OCI-LY3 (cell line): ENCODE measurements at regions not wholly inside any gene's neighbourhood (a gene's known extent, or its start where the extent isn't known, plus 50 kb on each side); places are given as distances from the start of the nearest gene placed in this dataset.
A peak's percentile ranks its signal among the peaks of the same experiment; 100 is the strongest.

Experiments
- H2AFZ ChIP-seq: fragments of 200-600, 300-600 bp; shearing (Covaris generic); 2 replicates; pipeline ENCODE4 v1.6.0; 2014; ENCODE audit warnings: antibody characterized with exemption, low read depth, low read length
- H3K27ac ChIP-seq: fragments of 200-600, 300-600 bp; sonication (generic); 2 replicates; pipeline ENCODE4 v1.5.1; 2014; ENCODE audit warnings: mild to moderate bottlenecking, low read length, moderate library complexity, mixed read lengths
- H3K27me3 ChIP-seq: fragments of 200-600, 300-600 bp; sonication (generic); 2 replicates; pipeline ENCODE4 v1.6.1; 2014; ENCODE audit warnings: low read depth, low read length, mixed read lengths
- H3K36me3 ChIP-seq: fragments of 200-600, 300-600 bp; sonication (generic); replicated peaks from 2 replicates; pipeline ENCODE3; 2014; ENCODE audit warnings: low read depth, low read length, mixed read lengths
- H3K4me1 ChIP-seq: fragments of 300-600, 200-600 bp; sonication (generic); 2 replicates; pipeline ENCODE4 v1.6.1; 2014; ENCODE audit warnings: low read length, mixed read lengths
- H3K4me2 ChIP-seq: fragments of 200-600, 300-600 bp; sonication (generic); 2 replicates; pipeline ENCODE4 v1.6.1; 2014; ENCODE audit warnings: low read length, mixed read lengths
- H3K4me3 ChIP-seq: fragments of 300-600, 200-600 bp; sonication (generic); 2 replicates; pipeline ENCODE4 v1.5.1; 2014; ENCODE audit warnings: antibody characterized with exemption, mild to moderate bottlenecking, low read length, moderate library complexity
- H3K79me2 ChIP-seq: fragments of 300-600, 200-600 bp; shearing (Covaris generic); 2 replicates; pipeline ENCODE4 v1.6.1; 2014; ENCODE audit warnings: mild to moderate bottlenecking, low read length, mixed read lengths
- H3K9ac ChIP-seq: fragments of 300-600, 200-600 bp; shearing (Covaris generic); 2 replicates; pipeline ENCODE4 v1.6.0; 2014; ENCODE audit warnings: mild to moderate bottlenecking, low read length, moderate library complexity
- H3K9me3 ChIP-seq: fragments of 200-600, 300-600 bp; shearing (Covaris generic); 2 replicates; pipeline ENCODE4 v1.6.1; 2014; ENCODE audit warnings: low read length, mixed read lengths; ENCODE audit not compliant: insufficient read depth
- H4K20me1 ChIP-seq: fragments of 200-600, 300-600 bp; sonication (generic); 2 replicates; pipeline ENCODE4 v1.6.1; 2016; ENCODE audit warnings: low read length, mixed read lengths; ENCODE audit not compliant: insufficient read depth
- CTCF ChIP-seq: fragments of 200-600, 300-600 bp; sonication (generic); IDR thresholded peaks from 2 replicates; pipeline ENCODE4 v1.5.1; 2014; ENCODE audit warnings: antibody characterized with exemption, low read length, low read depth
- EZH2phosphoT487 ChIP-seq: fragments of 200-600 bp; shearing (Covaris generic); IDR thresholded peaks from 2 replicates; pipeline ENCODE4 v1.6.1; 2018; ENCODE audit warnings: antibody characterized with exemption, mixed run types, low read depth

- Histone ChIP-seq H4K20me1 (no peaks in the 10 kb centered on the region), H3K9me3 (no peaks in the 10 kb centered on the region), H3K9ac (no peak overlapping the region), H3K27me3 (no peaks in the 10 kb centered on the region), H3K36me3 (no peaks in the 10 kb centered on the region), H3K27ac (no peak overlapping the region), H3K4me3 (no peak overlapping the region), H3K79me2 (no peaks in the 10 kb centered on the region), H3K4me2 (no peak overlapping the region), H3K4me1 (peaks cover 51% of the 10 kb centered on the region), H2AFZ (no peak overlapping the region)
- TF ChIP-seq CTCF (no peak), EZH2phosphoT487 (no peak)
These were observed 306.0 kb downstream of the ZNF608 start for GRCh38 chr5:124440471-124440870.

- Histone ChIP-seq H3K4me1 (peaks cover 42% of the 10 kb centered on the region), H2AFZ (peak overlapping the region; percentile 4; the same call in 1 of the 2 replicates), H3K4me3 (peak overlapping the region; percentile 17), H3K27ac (peak overlapping the region; percentile 55), H3K4me2 (peak overlapping the region; percentile 44), H3K36me3 (no peaks in the 10 kb centered on the region), H3K9me3 (no peaks in the 10 kb centered on the region; the same call in 1 of the 2 replicates), H3K27me3 (no peaks in the 10 kb centered on the region), H3K79me2 (no peaks in the 10 kb centered on the region), H3K9ac (peak overlapping the region; percentile 35; the same call in 1 of the 2 replicates), H4K20me1 (no peaks in the 10 kb centered on the region)
- TF ChIP-seq CTCF: no peak
- TF ChIP-seq EZH2phosphoT487: no peak
These were observed 306.8 kb downstream of the ZNF608 start for GRCh38 chr5:124439609-124440008.

GRCh38 chr5:124438903-124439281 lies 307.5 kb downstream of the ZNF608 start:
- peak overlapping the region; percentile 4; the same call in 1 of the 2 replicates for H2AFZ ChIP-seq
- H3K79me2 ChIP-seq: no peaks in the 10 kb centered on the region
- H3K4me2 ChIP-seq: peak overlapping the region; percentile 44
- H3K27ac ChIP-seq: peak overlapping the region; percentile 55
- H3K4me3 ChIP-seq: peak overlapping the region; percentile 17
- H3K27me3 ChIP-seq: no peaks in the 10 kb centered on the region
- H3K9me3 ChIP-seq: no peaks in the 10 kb centered on the region; the same call in 1 of the 2 replicates
- no peaks in the 10 kb centered on the region for H3K36me3 ChIP-seq
- TF ChIP-seq EZH2phosphoT487: no peak
- no peak for TF ChIP-seq CTCF
- H3K9ac ChIP-seq: peak overlapping the region; percentile 35; the same call in 1 of the 2 replicates
- peaks cover 36% of the 10 kb centered on the region for H3K4me1 ChIP-seq
- H4K20me1 ChIP-seq: no peaks in the 10 kb centered on the region

- Histone ChIP-seq H2AFZ (peak overlapping the region; percentile 4; the same call in 1 of the 2 replicates), H3K9me3 (no peaks in the 10 kb centered on the region; the same call in 1 of the 2 replicates), H3K9ac (peak overlapping the region; percentile 27; the same call in 1 of the 2 replicates), H3K4me3 (peak overlapping the region; percentile 17), H3K4me1 (peaks cover 30% of the 10 kb centered on the region), H3K4me2 (peak overlapping the region; percentile 44), H3K27me3 (no peaks in the 10 kb centered on the region), H3K79me2 (no peaks in the 10 kb centered on the region), H4K20me1 (no peaks in the 10 kb centered on the region), H3K27ac (no peak overlapping the region), H3K36me3 (no peaks in the 10 kb centered on the region)
- TF ChIP-seq CTCF (no peak), EZH2phosphoT487 (no peak)
These were observed 308.2 kb downstream of the ZNF608 start for GRCh38 chr5:124438026-124438902.
